Gastroesophageal sphincter (tissue), 3 donors: ENCODE measurements at regions not wholly inside any gene's neighbourhood (a gene's known extent, or its start where the extent isn't known, plus 50 kb on each side); places are given as distances from the start of the nearest gene placed in this dataset.

ENCODE experiments used
- CTCF ChIP-seq, 4 experiments: fragments of 200-600 bp in 2 of 4; fragments of 450-650 bp in 2 of 4; sonication (generic) in 1 of 4; IDR thresholded peaks; one replicate each; pipeline ENCODE4 v1.5.1; 2017 to 2019; ENCODE audit warnings: antibody characterized with exemption in 4 of 4, mild to moderate bottlenecking in 2 of 4, moderate library complexity in 2 of 4
- POLR2A ChIP-seq, 2 donors: fragments of 450-650 bp; IDR thresholded peaks; one replicate each; pipeline ENCODE4 v1.6.1; 2017; ENCODE audit warnings: antibody characterized with exemption in 2 of 2, mild to moderate bottlenecking in 2 of 2, moderate library complexity in 1 of 2
- POLR2AphosphoS5 ChIP-seq: sonication (generic); formaldehyde crosslinking; IDR thresholded peaks from one replicate; pipeline ENCODE4 v1.6.1; 2017; ENCODE audit warnings: antibody characterized with exemption

DNA sequence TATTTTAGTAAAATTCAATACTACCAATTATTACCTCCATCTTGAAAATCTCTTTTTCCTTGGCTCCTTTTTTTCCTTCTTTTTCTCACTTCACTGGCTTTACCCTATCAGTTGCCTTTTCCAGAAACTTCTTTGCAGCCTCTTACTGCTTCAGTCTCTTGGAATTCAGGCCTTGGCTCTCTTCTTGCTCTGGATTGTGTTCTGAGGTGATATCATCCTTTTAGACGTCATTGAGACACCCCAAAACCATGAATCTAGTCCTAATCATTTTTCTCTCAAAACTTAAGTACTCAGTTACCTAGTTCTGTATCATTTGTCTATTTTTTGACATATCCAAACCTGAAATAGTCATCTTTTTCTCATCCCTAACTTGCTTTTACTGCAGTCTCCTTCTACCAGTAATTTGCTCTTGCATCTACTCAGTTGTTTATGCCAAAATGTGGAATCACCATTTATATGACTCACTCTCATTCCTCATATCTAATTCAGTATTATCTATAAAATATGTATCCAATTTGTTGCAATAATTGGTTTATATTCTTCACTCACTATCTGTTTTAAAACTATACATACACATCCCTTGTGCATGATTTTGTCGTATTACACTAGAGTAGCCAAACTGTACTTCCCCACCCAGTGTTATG lies 703.2 kb upstream of the CCDC54 start:
- TF ChIP-seq CTCF (IDR thresholded peaks at IDR 0.05) (no peak), POLR2A (IDR thresholded peaks at IDR 0.05) (no peak), POLR2AphosphoS5 (no peak)
